ENCODE measurements at regions not wholly inside any gene's neighbourhood (a gene's known extent, or its start where the extent isn't known, plus 50 kb on each side); places are given as distances from the start of the nearest gene placed in this dataset.

GRCh38 chr6:168909288-168909687 is 344.4 kb downstream of the THBS2 start:
- TF ChIP-seq CTCF (IDR thresholded peaks at IDR 0.05) = no peak
- no peak for TF ChIP-seq EZH2 (IDR thresholded peaks at IDR 0.05)
